Transverse colon (tissue), 4 donors: ENCODE measurements at regions not wholly inside any gene's neighbourhood (a gene's known extent, or its start where the extent isn't known, plus 50 kb on each side); places are given as distances from the start of the nearest gene placed in this dataset.

Experiments
- DNase-seq: peaks from one replicate; pipeline ENCODE4 v3.0.0-alpha.2; 2019
- H3K27ac ChIP-seq, 4 donors: fragments of 200-600 bp; sonication (generic); 2 replicates each; pipeline ENCODE4 v1.5.1; 2016 to 2018; ENCODE audit warnings: inconsistent platforms in 4 of 4
- H3K27me3 ChIP-seq: fragments of 200-600 bp; sonication (generic); 2 replicates; pipeline ENCODE4 v1.5.1; 2017; ENCODE audit warnings: inconsistent platforms
- H3K36me3 ChIP-seq, 4 donors: fragments of 200-600 bp; sonication (generic); 2 replicates each; pipeline ENCODE4 v1.5.1; 2017 to 2019; ENCODE audit warnings: inconsistent platforms in 4 of 4
- H3K4me1 ChIP-seq, 4 donors: fragments of 200-600 bp; sonication (generic); 2 replicates each; pipeline ENCODE4 v1.5.1; 2017 to 2020; ENCODE audit warnings: inconsistent platforms in 4 of 4
- H3K4me3 ChIP-seq, 4 donors: fragments of 200-600 bp; sonication (generic); 1 replicate in 1 of 4; 2 replicates in 3 of 4; pipeline versions ENCODE4 v1.5.1 to v1.6.1; 2017 to 2019; ENCODE audit warnings: inconsistent platforms in 4 of 4
- H3K9me3 ChIP-seq, 2 donors: fragments of 200-600 bp; sonication (generic); 2 replicates each; pipeline ENCODE4 v1.5.1; 2017 to 2019; ENCODE audit warnings: inconsistent platforms in 2 of 2
- EP300 ChIP-seq: sonication (generic); formaldehyde crosslinking; IDR thresholded peaks from one replicate; pipeline ENCODE4 v1.6.1; 2017; ENCODE audit warnings: antibody characterized with exemption, low read depth
- POLR2A ChIP-seq: fragments of 450-650 bp; IDR thresholded peaks from one replicate; pipeline ENCODE4 v1.6.1; 2016; ENCODE audit warnings: antibody characterized with exemption, mild to moderate bottlenecking, moderate library complexity
- POLR2AphosphoS5 ChIP-seq, 3 donors: sonication (generic); formaldehyde crosslinking; IDR thresholded peaks; one replicate each; pipeline ENCODE4 v1.6.1; 2016; ENCODE audit warnings: antibody characterized with exemption in 3 of 3
- WGBS, 2 donors: methylation state at CpG; one replicate each; pipeline ENCODE4 v1.1.5; 2018; ENCODE audit warnings: low coverage in 1 of 2; 5-methylcytosine and 5-hydroxymethylcytosine counted together
- in situ Hi-C, 4 donors: fragments of 200-750 bp; cut with MboI; loops; one replicate each; pipeline versions ENCODE4 v1.15.0 to v1.15.1; 2017; ENCODE audit warnings: low sequenced_read_pairs in 3 of 4, low pct_ligation_motif_present in 1 of 4, low pct_unique_long_range_greater_than_20kb in 1 of 4
- intact Hi-C: fragments of 100-400 bp; cut with DNase I; formaldehyde crosslinking; loops from one replicate; pipeline ENCODE4 v1.15.1; 2023; ENCODE audit warnings: low total_unique reads
- TF ChIP-seq, protein P1 (sequence below), 5 experiments: fragments of 200-600 bp in 3 of 5; fragments of 450-650 bp in 2 of 5; sonication (generic) in 3 of 5; IDR thresholded peaks; 1 replicate in 2 of 5; 2 replicates in 3 of 5; pipeline ENCODE4 v1.5.1; 2016 to 2017; ENCODE audit warnings: antibody characterized with exemption in 5 of 5, inconsistent platforms in 3 of 5, mild to moderate bottlenecking in 2 of 5, moderate library complexity in 1 of 5

DNA sequence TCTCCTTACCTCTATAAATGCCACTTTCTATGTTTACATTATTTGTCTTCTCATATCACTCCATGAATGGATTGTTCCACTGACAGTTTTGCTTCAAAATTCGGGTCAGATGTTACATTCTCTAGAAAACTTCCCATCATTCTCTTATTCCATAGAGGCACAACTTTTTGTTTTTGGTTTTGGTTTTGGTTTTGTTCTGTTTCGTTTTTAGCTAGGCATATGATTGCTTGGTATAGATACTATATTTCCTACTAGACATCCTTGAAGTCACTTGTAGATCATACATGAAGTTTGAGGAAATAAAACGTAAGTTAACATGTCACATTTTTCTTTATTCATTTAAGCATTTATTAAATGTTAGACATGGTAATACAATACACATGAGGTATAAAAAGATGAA, 961.0 kb downstream of the PCDH18 start:
- intact Hi-C loops (no loop called here), in situ Hi-C loops (no loop called here)
- TF ChIP-seq EP300 (no peak), POLR2A (no peak), POLR2AphosphoS5 (IDR thresholded peaks at IDR 0.05) (no peak)
- TF ChIP-seq, protein P1, sequence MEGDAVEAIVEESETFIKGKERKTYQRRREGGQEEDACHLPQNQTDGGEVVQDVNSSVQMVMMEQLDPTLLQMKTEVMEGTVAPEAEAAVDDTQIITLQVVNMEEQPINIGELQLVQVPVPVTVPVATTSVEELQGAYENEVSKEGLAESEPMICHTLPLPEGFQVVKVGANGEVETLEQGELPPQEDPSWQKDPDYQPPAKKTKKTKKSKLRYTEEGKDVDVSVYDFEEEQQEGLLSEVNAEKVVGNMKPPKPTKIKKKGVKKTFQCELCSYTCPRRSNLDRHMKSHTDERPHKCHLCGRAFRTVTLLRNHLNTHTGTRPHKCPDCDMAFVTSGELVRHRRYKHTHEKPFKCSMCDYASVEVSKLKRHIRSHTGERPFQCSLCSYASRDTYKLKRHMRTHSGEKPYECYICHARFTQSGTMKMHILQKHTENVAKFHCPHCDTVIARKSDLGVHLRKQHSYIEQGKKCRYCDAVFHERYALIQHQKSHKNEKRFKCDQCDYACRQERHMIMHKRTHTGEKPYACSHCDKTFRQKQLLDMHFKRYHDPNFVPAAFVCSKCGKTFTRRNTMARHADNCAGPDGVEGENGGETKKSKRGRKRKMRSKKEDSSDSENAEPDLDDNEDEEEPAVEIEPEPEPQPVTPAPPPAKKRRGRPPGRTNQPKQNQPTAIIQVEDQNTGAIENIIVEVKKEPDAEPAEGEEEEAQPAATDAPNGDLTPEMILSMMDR (IDR thresholded peaks at IDR 0.05), result no peak
- DNase-seq, result no peak
- H3K36me3 ChIP-seq, result no peaks in the 10 kb centered on the region
- H3K9me3 ChIP-seq, result no peaks in the 10 kb centered on the region
- H3K27me3 ChIP-seq, result no peaks in the 10 kb centered on the region
- no peak overlapping the region for H3K27ac ChIP-seq
- H3K4me1 ChIP-seq, result no peaks in the 10 kb centered on the region
- 51 to 61% methylated on average over 3 of the region's 3 CpGs for WGBS, 2 donors
- H3K4me3 ChIP-seq, result no peak overlapping the region

DNA sequence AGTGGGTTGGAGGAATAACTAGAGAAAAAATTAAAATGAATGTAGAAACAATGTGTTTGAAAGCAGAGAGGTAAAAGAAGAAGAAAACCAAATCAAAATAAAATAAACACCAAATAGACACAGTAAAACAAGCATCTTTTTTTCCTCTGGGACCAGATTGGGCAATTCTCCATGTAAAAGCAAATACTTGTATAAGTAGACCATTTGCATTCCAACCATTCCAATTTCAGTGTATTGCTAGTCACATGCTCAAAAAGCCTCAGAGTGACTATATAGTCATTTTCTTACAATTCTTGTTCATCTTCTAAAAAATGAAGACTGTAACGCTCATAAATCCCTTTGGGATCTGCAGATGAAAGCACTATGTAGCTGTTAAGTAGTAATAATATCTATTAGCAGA, 969.5 kb downstream of the PCDH18 start:
- H3K4me3 ChIP-seq, result no peak overlapping the region
- intact Hi-C loops, result no loop called here

DNA sequence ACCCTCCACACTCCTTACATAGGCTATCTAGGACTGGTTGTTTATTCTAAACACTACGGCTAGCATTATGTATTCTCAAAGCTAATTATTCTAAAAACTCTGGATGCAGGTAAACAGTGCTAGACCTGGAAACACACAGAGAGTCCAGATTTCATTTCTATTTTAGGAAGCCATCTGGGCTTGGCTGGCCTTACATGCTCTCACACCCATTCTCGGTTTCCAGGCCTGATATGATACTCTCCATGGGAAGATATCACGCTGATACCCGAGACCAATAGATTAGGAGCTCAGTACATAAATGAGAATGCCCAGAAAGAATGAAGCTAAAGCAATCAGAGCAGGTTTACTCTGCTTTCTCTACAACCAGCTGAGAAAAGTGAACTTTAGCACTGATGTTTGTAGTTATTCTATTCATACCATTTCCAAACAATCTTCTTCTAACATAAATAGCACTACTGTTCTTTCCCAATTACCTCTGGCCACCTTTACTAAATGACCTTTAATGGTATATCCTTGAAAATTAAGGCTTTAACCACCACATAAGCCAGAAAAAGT, 973.3 kb downstream of the PCDH18 start:
- H3K27ac ChIP-seq, result no peak overlapping the region
- intact Hi-C loops (no loop called here), in situ Hi-C loops (no loop called here)
- no peak overlapping the region for H3K4me3 ChIP-seq
- H3K9me3 ChIP-seq, result no peaks in the 10 kb centered on the region
- no peaks in the 10 kb centered on the region for H3K36me3 ChIP-seq
- H3K4me1 ChIP-seq, result peaks cover 0 to 4% (median 0%) of the 10 kb centered on the region in 4 donors
- TF ChIP-seq EP300, result no peak
- TF ChIP-seq POLR2A, result no peak
- TF ChIP-seq, protein P1 (IDR thresholded peaks at IDR 0.05), result no peak
- TF ChIP-seq POLR2AphosphoS5 (IDR thresholded peaks at IDR 0.05), result no peak
- DNase-seq, result no peak
- 58 to 68% methylated on average over 3 to 4 of the region's 4 CpGs for WGBS, 2 donors
- no peaks in the 10 kb centered on the region for H3K27me3 ChIP-seq

More for the DNA sequence above, 969.5 kb downstream of the PCDH18 start:
- WGBS, 2 donors, result 90 to 100% methylated on average over 1 of the region's 1 CpG
- H3K36me3 ChIP-seq, result no peaks in the 10 kb centered on the region
- in situ Hi-C loops, result no loop called here
- H3K27me3 ChIP-seq, result no peaks in the 10 kb centered on the region
- no peak overlapping the region for H3K27ac ChIP-seq
- H3K9me3 ChIP-seq, result no peaks in the 10 kb centered on the region
- peaks cover 0 to 4% (median 0%) of the 10 kb centered on the region in 4 donors for H3K4me1 ChIP-seq
- no peak for DNase-seq
- TF ChIP-seq EP300 (no peak), POLR2AphosphoS5 (IDR thresholded peaks at IDR 0.05) (no peak), POLR2A (no peak)
- TF ChIP-seq, protein P1 (IDR thresholded peaks at IDR 0.05), result no peak

DNA sequence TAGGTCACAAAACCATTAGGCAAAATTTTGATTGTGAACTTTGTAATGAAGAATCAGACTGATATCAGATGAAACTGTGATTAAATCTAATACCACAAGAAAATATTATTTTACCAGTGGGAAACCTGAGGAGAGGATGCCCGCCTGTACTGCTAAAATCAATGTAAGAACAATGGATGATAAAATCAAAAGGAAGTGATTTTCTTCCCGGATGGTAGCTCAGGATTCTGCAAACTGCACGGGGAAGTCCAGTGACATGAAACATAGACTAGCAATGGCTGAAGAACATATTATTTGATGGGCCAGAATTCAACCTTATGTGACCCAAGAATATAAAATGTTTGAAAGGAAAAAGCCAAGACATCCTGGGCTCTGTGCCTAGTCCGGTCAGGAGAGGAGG, 974.9 kb downstream of the PCDH18 start:
- no peak overlapping the region for H3K4me3 ChIP-seq
- H3K27me3 ChIP-seq, result no peaks in the 10 kb centered on the region
- 75 to 90% methylated on average over 4 of the region's 4 CpGs for WGBS, 2 donors
- H3K9me3 ChIP-seq, result no peaks in the 10 kb centered on the region
- in situ Hi-C loops, result no loop called here
- H3K4me1 ChIP-seq, result peaks cover 0 to 4% (median 0%) of the 10 kb centered on the region in 4 donors
- intact Hi-C loops, result no loop called here
- TF ChIP-seq, protein P1 (IDR thresholded peaks at IDR 0.05), result no peak
- no peak for TF ChIP-seq POLR2AphosphoS5 (IDR thresholded peaks at IDR 0.05)
- no peak for TF ChIP-seq POLR2A
- TF ChIP-seq EP300, result no peak
- H3K36me3 ChIP-seq, result no peaks in the 10 kb centered on the region
- no peak overlapping the region for H3K27ac ChIP-seq
- DNase-seq, result no peak
